Fibroblast of peridontal ligament (primary cell): ENCODE measurements at regions not wholly inside any gene's neighbourhood (a gene's known extent, or its start where the extent isn't known, plus 50 kb on each side); places are given as distances from the start of the nearest gene placed in this dataset.
A peak's percentile ranks its signal among the peaks of the same experiment; 100 is the strongest.
"Not testable (repeated sequence)": the region's sequence is repeated elsewhere in the genome, so short reads cannot be mapped to it uniquely, and the experiment has no call there.

Experiments
- DNase-seq: peaks from one replicate; pipeline ENCODE4 v3.0.0-alpha.2; 2010; ENCODE audit errors: extremely low read depth

- no peak for DNase-seq
These were observed 64.7 kb upstream of the APCDD1L start for GRCh38 chr20:58579819-58580473.

DNA sequence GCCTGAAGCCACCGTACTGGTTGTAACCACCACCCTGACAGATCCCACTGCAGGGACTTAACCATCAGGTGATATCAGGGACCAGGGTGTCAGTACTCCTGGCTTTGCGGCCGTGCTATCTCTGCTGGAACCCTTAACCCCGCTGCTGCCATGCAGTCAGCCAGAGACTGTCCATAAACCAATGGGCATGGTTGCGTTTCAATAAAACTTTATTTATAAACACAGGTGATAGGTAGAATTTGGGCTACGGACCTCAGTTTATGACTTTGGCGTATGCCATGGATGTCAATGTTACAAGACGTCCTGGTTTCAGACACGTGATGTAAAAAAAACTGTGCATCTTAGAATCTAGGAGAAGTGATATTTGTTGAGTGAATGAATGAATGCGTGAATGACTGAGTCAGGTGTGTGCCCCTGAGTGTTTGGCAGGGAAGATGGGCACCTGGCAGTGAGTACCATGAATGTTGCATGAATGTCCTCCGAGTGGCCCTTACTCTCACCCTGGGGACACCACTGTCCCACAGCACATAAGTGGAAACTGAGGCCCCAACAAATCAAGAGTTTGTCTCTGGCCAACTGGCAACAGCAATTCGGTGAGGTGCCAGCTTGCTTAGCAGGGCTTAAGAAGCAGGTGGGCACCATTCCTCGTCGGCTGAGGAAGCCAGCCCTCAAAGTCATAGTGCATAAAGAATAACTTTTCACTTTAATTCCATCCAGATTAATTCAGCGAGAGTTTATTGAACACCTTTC, 64.0 kb upstream of the APCDD1L start:
- DNase-seq: no peak

DNA sequence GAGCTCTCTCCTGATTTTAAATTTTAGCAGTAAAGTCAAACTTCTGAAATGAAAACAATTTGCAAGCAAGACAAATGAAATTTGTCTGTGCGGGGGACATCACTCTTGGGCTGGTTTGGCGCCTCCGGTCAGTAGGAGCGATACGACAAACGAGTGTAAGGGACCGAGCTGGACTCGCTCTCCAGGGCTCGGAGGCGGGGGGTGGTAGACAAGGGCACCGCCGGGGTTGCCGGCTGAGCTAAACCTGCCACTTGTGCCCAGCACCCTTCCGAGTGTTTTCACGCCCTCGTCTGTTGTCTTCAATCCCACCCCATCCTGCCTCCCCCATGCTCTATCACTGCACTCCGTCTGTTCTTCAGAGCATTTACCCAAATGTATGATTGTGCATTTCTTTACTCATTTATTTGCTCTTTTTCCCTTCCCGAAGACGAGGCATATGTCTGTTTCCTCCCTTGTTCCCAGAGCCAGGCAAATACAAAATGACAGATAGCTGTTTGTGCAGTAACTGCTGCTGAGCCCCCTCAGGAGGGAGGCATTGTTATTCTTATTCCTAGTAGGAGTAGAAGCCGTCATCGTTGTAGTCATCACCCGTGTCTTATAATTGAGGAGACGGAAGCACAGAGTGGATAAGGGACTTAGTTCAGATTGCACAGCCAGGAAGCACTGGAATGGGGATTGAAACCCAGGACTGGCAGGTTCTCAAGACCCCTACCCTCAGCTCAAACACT, 62.8 kb upstream of the APCDD1L start:
- DNase-seq: no peak

- no peak for DNase-seq
These were observed 62.1 kb upstream of the APCDD1L start for GRCh38 chr20:58577139-58577806.

DNA sequence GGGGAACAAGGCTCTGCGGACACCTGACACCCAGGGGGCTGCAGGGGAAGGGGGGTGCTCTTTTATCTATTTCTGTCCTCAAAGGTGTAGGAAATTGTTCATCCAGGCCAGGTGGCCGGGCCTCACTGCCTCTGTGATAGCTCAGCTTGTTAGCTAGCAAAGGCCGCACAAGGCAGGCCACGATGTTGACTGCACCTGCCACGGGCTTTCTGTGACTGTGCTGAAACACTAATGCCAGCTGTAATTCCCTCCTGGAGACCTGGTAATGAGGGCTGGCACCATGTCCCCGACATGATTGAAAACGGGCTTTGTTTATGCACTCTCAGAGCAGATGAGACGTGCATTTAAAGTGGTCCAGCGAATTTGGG, 61.4 kb upstream of the APCDD1L start:
- DNase-seq: no peak

DNA sequence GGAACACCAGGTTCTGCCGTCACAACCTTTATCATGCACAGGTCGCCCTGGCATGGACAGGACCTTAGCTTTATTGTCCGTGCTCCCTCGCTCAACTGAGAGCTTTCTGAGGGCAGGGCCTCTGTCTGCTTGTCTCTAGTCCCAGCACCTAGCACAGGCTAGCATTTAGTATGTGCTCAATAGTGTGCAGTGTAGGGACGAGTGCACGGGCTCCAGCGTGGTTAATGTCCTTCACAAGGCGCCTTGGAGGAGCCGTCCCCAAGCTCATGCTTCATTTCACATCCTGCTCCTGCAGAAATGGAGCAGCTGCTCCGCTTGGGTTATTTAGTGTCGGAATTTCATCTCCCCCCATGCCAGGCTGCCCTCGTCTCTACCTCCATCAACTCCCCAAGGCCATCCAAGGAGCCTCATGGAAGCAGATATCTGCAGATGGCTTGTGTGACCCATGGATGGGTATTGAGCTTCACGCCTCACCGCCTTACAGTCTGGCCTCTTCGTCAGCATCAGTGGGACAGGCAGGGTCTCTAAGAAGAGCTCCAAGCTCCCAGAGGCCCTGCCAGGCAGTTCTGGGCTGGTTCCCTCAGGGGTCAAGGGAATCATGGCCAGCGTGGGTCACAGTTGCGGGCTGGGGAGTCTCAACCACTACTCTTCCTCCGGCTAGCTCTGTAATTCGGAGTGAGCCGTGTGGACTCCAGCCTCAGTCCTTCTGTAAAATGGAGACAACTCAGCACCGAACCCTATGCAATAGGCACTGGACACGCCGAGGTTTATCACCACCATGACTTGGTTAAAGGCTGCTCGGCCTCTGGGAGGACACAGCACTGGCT, 60.8 kb upstream of the APCDD1L start:
- DNase-seq: no peak

DNA sequence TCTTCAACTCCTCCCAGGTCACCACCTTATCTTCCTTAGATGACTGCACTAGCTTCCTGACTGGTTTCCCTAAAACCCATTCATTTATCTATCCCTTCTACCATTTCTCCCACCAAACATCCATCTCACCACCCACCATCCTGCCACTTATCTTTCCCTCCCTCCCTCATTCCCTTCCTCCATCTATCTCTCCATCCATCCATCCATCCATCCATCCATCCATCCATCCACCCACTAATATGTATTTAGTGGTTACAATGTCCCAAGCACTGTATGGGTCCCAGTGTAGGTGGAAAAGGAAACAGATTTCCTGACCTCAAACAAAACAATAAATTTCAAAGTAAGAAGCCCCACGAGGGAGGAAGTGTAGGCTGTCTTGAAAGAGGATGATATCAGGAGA, 59.3 kb upstream of the APCDD1L start:
- DNase-seq: no peak

- no peak for DNase-seq
These were observed 58.8 kb upstream of the APCDD1L start for GRCh38 chr20:58573986-58574385.

DNA sequence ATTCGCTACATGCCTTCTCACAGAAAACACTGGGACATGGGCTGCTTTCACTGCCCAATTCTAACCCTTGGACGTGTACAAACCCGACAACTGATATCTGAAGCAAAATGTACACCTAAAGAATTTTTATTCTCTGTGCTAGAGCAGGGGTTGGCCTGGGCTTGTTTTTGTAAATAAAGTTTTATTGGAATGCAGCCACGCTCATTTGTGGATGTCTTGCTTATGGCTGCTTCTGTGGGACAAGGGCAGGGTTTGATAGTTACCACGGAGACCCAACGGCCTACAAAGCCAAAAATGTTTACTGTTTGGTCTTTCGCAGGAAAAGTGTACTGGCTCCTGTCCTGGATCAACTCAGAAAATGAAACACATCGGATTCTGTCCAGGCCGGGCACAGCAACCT, 58.1 kb upstream of the APCDD1L start:
- no peak for DNase-seq

GRCh38 chr20:58572428-58572763, 57.2 kb upstream of the APCDD1L start:
- DNase-seq: not testable (repeated sequence)

DNA sequence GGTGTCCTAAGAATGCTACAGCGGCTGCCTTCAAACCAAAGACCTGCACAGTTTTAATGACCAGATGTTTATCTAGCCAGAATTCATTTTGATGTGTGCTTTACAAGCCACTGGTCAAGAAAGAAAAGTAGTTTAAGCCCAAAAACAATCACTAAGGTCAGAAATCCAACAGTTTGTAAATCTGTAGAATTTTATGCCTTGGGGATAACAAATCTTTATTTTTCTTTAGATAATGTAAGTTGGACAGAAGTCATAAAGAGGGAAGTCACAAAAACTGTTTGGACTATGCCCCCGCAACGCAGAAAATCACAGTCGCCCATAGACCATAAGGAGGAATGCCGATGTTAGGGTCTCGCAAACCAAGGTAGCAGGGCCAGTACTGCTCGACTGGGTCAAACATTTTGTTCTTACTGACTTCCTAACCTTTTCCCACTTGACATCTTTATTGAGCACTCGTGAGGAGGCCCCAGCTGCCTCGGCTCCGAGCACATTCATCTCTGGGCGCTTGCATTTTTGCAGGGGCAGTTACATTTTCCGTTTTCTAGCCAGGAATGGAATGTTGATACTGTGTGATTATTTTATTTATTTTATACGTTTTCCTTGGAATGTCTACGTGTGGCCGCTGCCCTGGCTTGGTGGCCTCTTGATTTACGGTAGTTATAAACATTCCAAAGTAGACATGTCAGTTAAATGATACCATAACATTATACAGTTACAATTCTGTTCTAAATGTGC, 56.7 kb upstream of the APCDD1L start:
- peak; percentile 50 for DNase-seq

GRCh38 chr20:58571356-58571692, 56.1 kb upstream of the APCDD1L start:
- DNase-seq: no peak

DNA sequence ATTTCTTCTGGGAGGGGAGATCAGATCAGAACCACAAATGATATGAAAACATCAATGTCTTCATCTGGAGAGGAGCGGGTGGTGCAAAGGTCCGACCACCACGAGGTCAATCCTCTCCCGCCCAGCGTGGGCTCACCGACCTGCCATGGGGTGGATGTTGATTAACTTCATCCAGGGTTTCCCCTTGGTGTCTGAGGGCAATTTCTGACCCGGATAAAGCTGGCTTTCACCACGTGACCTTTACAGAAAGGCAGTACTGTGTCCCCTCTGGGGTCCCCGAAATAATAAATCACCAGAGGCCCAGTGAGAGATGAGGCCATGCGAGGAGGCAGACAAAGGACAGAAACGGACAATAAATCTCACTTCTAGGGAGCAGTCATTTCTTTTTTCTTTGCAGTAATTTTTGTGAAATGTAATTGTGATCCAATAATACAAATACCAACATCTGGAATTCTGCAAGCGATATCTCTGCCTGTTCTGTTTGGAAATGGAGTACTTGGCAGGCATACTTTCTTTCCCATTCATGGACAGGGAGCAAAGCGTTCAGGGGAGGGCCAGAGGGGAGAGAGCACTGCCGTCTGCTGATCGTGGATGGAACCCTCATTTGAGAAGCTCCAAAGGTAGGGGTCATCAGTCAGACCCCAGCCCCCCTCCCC, 55.1 kb upstream of the APCDD1L start:
- DNase-seq: peak; percentile 61

GRCh38 chr20:58569241-58570125, 54.3 kb upstream of the APCDD1L start:
- no peak for DNase-seq

DNA sequence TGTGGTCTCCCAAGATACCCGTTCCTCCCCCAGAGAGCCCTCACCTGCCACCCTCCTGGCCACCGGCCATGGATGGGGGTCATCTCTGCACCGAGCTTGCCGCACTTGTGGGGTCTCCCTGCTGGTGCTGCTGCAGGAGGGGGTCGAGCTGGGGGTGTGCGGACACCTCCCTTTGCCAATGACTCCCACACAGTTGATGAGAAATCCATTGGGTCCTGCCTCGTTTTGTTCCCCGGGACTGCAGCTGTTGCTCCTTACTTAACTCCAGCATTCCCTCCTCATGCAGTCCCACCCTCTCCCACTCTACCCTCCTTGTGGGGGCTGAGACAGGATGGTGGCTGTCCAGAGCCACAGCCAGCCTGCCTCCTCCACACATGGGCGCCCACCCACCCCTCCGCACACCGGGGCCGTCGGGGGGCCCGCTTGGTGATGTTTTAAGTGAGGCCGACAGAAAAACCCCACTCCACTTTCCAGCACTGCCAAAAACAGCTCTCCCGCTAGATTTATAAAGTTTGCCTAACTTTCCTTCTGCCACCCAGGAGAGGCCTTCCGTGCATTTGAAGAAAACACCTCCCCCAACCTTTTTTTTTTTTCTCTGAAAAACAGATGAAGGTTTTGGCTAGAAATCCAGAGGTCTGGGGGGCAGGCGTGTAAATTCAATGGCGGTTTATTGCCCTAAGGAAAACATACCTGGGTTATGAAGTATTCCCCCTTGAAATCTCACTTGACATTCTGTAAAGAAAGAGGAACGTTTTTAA, 53.5 kb upstream of the APCDD1L start:
- no peak for DNase-seq

DNA sequence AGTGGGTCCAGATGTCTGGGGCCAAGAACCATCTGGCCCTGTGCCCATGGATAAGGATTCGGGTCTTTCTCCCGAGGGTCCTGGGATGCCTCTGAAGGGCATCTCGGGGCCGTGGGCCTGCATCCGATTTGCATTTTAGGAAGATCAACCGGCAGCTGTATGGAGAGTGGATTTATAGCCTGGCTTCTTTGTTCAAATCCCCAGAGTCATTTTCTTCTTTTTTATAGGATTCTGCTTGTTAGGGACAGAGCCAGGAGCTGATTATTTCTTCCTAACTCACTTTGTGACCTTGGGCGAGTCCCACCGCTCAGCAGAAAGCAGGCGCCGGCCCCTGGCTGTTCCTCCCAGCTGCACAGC, 52.9 kb upstream of the APCDD1L start:
- no peak for DNase-seq

DNA sequence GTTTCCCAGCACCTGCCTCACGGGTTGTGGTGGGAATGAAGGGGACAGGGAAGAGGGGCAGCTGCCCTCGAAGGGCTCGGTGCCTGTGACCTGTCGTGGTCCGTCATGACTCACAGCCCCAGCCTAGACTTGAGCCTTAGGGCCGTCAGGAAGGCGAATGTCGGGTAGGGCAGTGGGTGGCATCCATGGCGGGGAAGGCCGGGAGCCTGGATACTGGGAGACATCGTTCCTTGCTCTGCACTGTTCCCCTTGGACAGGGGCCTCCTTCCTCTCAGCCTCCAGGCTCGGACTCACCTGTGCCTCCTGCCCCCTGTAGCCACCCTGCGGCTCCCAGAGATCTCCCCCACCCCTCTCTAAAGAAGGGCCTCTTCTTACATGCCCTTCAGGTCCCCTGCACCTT, 52.2 kb upstream of the APCDD1L start:
- DNase-seq: no peak

DNA sequence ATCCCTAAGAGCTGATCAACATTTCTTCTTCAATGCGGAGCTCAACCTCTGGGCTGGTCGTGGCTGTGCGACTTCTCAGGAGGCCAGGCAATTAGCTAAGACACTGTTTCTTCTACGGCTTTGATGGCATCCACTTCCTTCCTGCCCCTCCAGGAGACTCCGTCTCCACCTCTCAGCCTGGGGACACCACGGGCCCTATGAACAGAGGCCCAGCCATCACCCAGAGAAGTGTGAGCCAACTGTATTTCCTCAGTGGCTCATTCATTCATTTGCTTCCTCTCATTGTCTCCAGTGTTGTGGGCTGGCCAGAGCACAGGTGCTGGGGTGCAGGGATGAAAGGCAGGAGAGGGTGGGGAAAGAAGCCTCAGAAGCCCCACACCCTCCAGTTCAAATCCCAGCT, 51.8 kb upstream of the APCDD1L start:
- no peak for DNase-seq
